GM23248 (cell line): ENCODE measurements at regions not wholly inside any gene's neighbourhood (a gene's known extent, or its start where the extent isn't known, plus 50 kb on each side); places are given as distances from the start of the nearest gene placed in this dataset.

ENCODE experiments used
- DNase-seq: peaks from one replicate; pipeline ENCODE4 v3.0.0-alpha.2; 2015
- H2AFZ ChIP-seq: fragments of 200-600 bp; sonication (generic); 2 replicates; pipeline ENCODE4 v1.6.1; 2016; ENCODE audit warnings: antibody characterized with exemption
- H3F3A ChIP-seq: fragments of 200-600 bp; sonication (generic); 2 replicates; pipeline ENCODE4 v1.6.1; 2016; ENCODE audit warnings: mild to moderate bottlenecking, antibody characterized with exemption, mixed run types; ENCODE audit not compliant: insufficient read depth
- H3K27ac ChIP-seq: fragments of 200-600 bp; sonication (generic); 2 replicates; pipeline ENCODE4 v1.5.1; 2016; ENCODE audit warnings: mild to moderate bottlenecking
- H3K27me3 ChIP-seq: fragments of 200-600 bp; sonication (generic); replicated peaks from 2 replicates; pipeline ENCODE4 v1.6.1; 2016; ENCODE audit warnings: mild to moderate bottlenecking; ENCODE audit not compliant: insufficient read depth
- H3K36me3 ChIP-seq: fragments of 200-600 bp; sonication (generic); 2 replicates; pipeline ENCODE4 v1.6.1; 2016; ENCODE audit warnings: low read depth, mild to moderate bottlenecking
- H3K4me1 ChIP-seq: fragments of 200-600 bp; sonication (generic); 2 replicates; pipeline ENCODE4 v1.6.1; 2016; ENCODE audit warnings: mild to moderate bottlenecking; ENCODE audit not compliant: insufficient read depth
- H3K4me2 ChIP-seq: fragments of 200-600 bp; sonication (generic); one replicate; pipeline ENCODE4 v1.6.1; 2016; ENCODE audit warnings: mild to moderate bottlenecking; ENCODE audit not compliant: unreplicated experiment
- H3K4me3 ChIP-seq: fragments of 200-600 bp; sonication (generic); 2 replicates; pipeline ENCODE4 v1.5.1; 2016; ENCODE audit warnings: mild to moderate bottlenecking
- H3K79me2 ChIP-seq: fragments of 200-600 bp; sonication (generic); 2 replicates; pipeline ENCODE4 v1.6.1; 2016; ENCODE audit warnings: mild to moderate bottlenecking; ENCODE audit not compliant: insufficient read depth
- H3K9ac ChIP-seq: fragments of 200-600 bp; sonication (generic); 2 replicates; pipeline ENCODE4 v1.6.1; 2016; ENCODE audit warnings: mild to moderate bottlenecking
- H3K9me2 ChIP-seq: fragments of 200-600 bp; sonication (generic); 2 replicates; pipeline ENCODE4 v1.6.1; 2016; ENCODE audit warnings: mixed run types, mild to moderate bottlenecking, moderate library complexity; ENCODE audit not compliant: insufficient read depth
- H3K9me3 ChIP-seq: fragments of 200-600 bp; sonication (generic); one replicate; pipeline ENCODE4 v1.6.1; 2017; ENCODE audit warnings: low read depth
- H4K20me1 ChIP-seq: fragments of 200-600 bp; sonication (generic); 2 replicates; pipeline ENCODE4 v1.6.0; 2016; ENCODE audit not compliant: insufficient read depth
- EZH2 ChIP-seq: fragments of 200-600 bp; sonication (generic); IDR thresholded peaks from 2 replicates; pipeline ENCODE4 v1.6.1; 2018; ENCODE audit warnings: antibody characterized with exemption, mild to moderate bottlenecking; ENCODE audit not compliant: insufficient read depth, poor library complexity, severe bottlenecking
- EZH2phosphoT487 ChIP-seq: fragments of 200-600 bp; sonication (generic); IDR thresholded peaks from 2 replicates; pipeline ENCODE4 v1.6.1; 2018; ENCODE audit warnings: antibody characterized with exemption, moderate library complexity, mild to moderate bottlenecking, low read depth; ENCODE audit not compliant: insufficient read depth
- WGBS, 2 experiments: methylation state at CpG; one replicate each; pipeline ENCODE4 v1.1.6; 2015 to 2017; ENCODE audit warnings: low lambda C conversion rate in 2 of 2, low coverage in 1 of 2; ENCODE audit errors: missing lambda C conversion rate in 2 of 2; 5-methylcytosine and 5-hydroxymethylcytosine counted together
- in situ Hi-C: fragments of 300-500 bp; cut with MboI; formaldehyde crosslinking; loops from 2 replicates; pipeline ENCODE4 v1.15.0; 2020

- no peaks in the 10 kb centered on the region for H3K9me3 ChIP-seq
- H3K4me2 ChIP-seq = no peak overlapping the region
- no peaks in the 10 kb centered on the region for H3K9me2 ChIP-seq
- WGBS, 2 experiments = 36 to 46% methylated on average over 1 of the region's 1 CpG
- no peak overlapping the region for H3K27ac ChIP-seq
- no peaks in the 10 kb centered on the region for H3K27me3 ChIP-seq
- H3K4me1 ChIP-seq = peaks cover 3% of the 10 kb centered on the region
- H3F3A ChIP-seq = no peaks in the 10 kb centered on the region
- DNase-seq = no peak
- no peaks in the 10 kb centered on the region for H3K36me3 ChIP-seq
- in situ Hi-C loops = no loop called here
- H4K20me1 ChIP-seq = no peaks in the 10 kb centered on the region
- no peak overlapping the region for H3K9ac ChIP-seq
- TF ChIP-seq EZH2 (no peak), EZH2phosphoT487 (no peak)
- no peak overlapping the region for H2AFZ ChIP-seq
- no peak overlapping the region for H3K4me3 ChIP-seq
- H3K79me2 ChIP-seq = no peaks in the 10 kb centered on the region
These were observed 345.5 kb downstream of the GRXCR1 start for GRCh38 chr4:43238008-43238407.

- no peak overlapping the region for H2AFZ ChIP-seq
- no peak for DNase-seq
- H3K79me2 ChIP-seq = no peaks in the 10 kb centered on the region
- H3F3A ChIP-seq = no peaks in the 10 kb centered on the region
- TF ChIP-seq EZH2phosphoT487 (no peak), EZH2 (no peak)
- H3K9ac ChIP-seq = no peak overlapping the region
- no peaks in the 10 kb centered on the region for H4K20me1 ChIP-seq
- peaks cover 9% of the 10 kb centered on the region for H3K4me1 ChIP-seq
- no peak overlapping the region for H3K27ac ChIP-seq
- H3K4me2 ChIP-seq = no peak overlapping the region
- no peaks in the 10 kb centered on the region for H3K9me3 ChIP-seq
- in situ Hi-C loops = no loop called here
- H3K27me3 ChIP-seq = no peaks in the 10 kb centered on the region
- H3K4me3 ChIP-seq = no peak overlapping the region
- H3K36me3 ChIP-seq = no peaks in the 10 kb centered on the region
- H3K9me2 ChIP-seq = no peaks in the 10 kb centered on the region
These were observed 346.1 kb downstream of the GRXCR1 start for GRCh38 chr4:43238585-43238984.

GRCh38 chr4:43241104-43241503, 348.6 kb downstream of the GRXCR1 start:
- Histone ChIP-seq H4K20me1 (no peaks in the 10 kb centered on the region), H3K4me3 (no peak overlapping the region), H3K9me2 (no peaks in the 10 kb centered on the region), H3K9ac (no peak overlapping the region), H3K27ac (no peak overlapping the region), H3K4me2 (no peak overlapping the region), H3K9me3 (no peaks in the 10 kb centered on the region), H2AFZ (no peak overlapping the region), H3K4me1 (peaks cover 9% of the 10 kb centered on the region), H3F3A (no peaks in the 10 kb centered on the region), H3K27me3 (no peaks in the 10 kb centered on the region), H3K79me2 (no peaks in the 10 kb centered on the region), H3K36me3 (no peaks in the 10 kb centered on the region)
- DNase-seq = no peak
- in situ Hi-C loops = no loop called here
- no peak for TF ChIP-seq EZH2phosphoT487
- no peak for TF ChIP-seq EZH2

- Histone ChIP-seq H3K9ac (no peak overlapping the region), H2AFZ (peak overlapping the region; percentile 16), H3K4me1 (peaks cover 9% of the 10 kb centered on the region), H4K20me1 (no peaks in the 10 kb centered on the region), H3K79me2 (no peaks in the 10 kb centered on the region), H3K36me3 (no peaks in the 10 kb centered on the region), H3K4me3 (no peak overlapping the region), H3K9me2 (no peaks in the 10 kb centered on the region; the same call in 1 of the 2 replicates), H3F3A (no peaks in the 10 kb centered on the region), H3K4me2 (peak overlapping the region; percentile 49), H3K27me3 (no peaks in the 10 kb centered on the region), H3K27ac (peak overlapping the region; percentile 41), H3K9me3 (no peaks in the 10 kb centered on the region)
- no peak for TF ChIP-seq EZH2phosphoT487
- no peak for TF ChIP-seq EZH2
- in situ Hi-C loops = no loop called here
- 13% methylated on average over 2 of the region's 2 CpGs for WGBS, 2 experiments
- peak; percentile 66 for DNase-seq
These were observed 350.1 kb downstream of the GRXCR1 start for GRCh38 chr4:43242606-43243005.

- H3K9ac ChIP-seq = no peak overlapping the region
These were observed 351.1 kb downstream of the GRXCR1 start for GRCh38 chr4:43243433-43244116.

More at GRCh38 chr4:43243433-43244116, 351.1 kb downstream of the GRXCR1 start:
- TF ChIP-seq EZH2 (no peak), EZH2phosphoT487 (no peak)
- Histone ChIP-seq H3K79me2 (no peaks in the 10 kb centered on the region), H3K36me3 (no peaks in the 10 kb centered on the region), H3F3A (no peaks in the 10 kb centered on the region), H3K4me2 (peak overlapping the region; percentile 49), H3K27me3 (no peaks in the 10 kb centered on the region), H3K9me2 (no peaks in the 10 kb centered on the region; the same call in 1 of the 2 replicates), H3K4me3 (no peak overlapping the region), H4K20me1 (no peaks in the 10 kb centered on the region), H3K27ac (no peak overlapping the region), H2AFZ (peak overlapping the region; percentile 16), H3K9me3 (no peaks in the 10 kb centered on the region), H3K4me1 (peaks cover 9% of the 10 kb centered on the region)
- no peak for DNase-seq
- 61 to 71% methylated on average over 4 of the region's 4 CpGs for WGBS, 2 experiments
- in situ Hi-C loops = no loop called here
